ENCODE measurements at regions not wholly inside any gene's neighbourhood (a gene's known extent, or its start where the extent isn't known, plus 50 kb on each side); places are given as distances from the start of the nearest gene placed in this dataset.

DNA sequence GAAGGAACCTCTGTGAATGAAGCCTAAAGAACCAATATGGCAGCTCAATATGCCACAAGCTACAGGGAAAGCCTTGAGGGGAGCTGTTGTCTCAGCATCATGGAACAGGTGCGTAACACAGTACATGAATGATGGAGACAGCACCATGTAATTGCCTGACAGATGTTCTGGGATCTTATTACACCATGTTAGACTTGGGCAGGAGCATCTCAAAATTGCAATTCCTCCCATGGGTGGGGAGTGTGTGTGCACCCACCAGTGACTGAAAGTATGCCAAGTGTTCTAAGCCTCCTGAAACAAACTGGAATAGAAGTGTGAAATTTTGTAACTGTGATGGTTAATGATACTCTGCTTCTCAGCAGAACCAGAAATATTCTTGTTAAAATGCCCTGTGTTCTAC lies 151.0 kb upstream of the SRRM4 start:
- no peak overlapping the region for H3K27ac Mint-ChIP-seq
- H3K4me1 Mint-ChIP-seq: no peaks in the 10 kb centered on the region
- ATAC-seq (no peak), DNase-seq (no peak)
- no peaks in the 10 kb centered on the region for H3K9me3 Mint-ChIP-seq
- H3K4me3 Mint-ChIP-seq: no peak overlapping the region
- peaks cover 2% of the 10 kb centered on the region for H3K27me3 Mint-ChIP-seq
- H3K36me3 Mint-ChIP-seq (ENCODE audit: low read depth): no peaks in the 10 kb centered on the region

DNA sequence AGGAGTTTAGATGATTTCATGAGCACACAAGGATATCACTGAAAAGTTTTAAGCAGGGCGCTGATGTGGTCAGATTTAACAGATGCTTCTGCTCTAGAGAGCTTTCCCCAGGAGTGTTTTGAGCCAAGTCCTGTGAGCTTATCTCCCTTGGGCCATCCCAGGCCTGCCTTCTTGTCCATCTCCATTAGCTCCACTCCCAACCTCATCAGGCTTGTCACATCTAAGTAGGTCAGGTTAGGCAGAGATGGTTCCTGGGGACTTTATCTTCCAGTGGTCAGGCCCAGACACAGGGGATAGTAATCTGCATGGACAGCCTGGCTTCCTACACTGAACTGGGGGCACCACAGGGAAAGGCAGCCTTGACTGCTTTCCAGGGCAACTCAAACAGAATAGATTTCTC lies 145.4 kb upstream of the SRRM4 start:
- no peak for DNase-seq
- H3K4me1 Mint-ChIP-seq: no peaks in the 10 kb centered on the region
- H3K27ac Mint-ChIP-seq: no peak overlapping the region
- H3K9me3 Mint-ChIP-seq: no peaks in the 10 kb centered on the region
- ATAC-seq: no peak
- H3K27me3 Mint-ChIP-seq: peaks cover 2% of the 10 kb centered on the region
- no peak overlapping the region for H3K4me3 Mint-ChIP-seq
- no peaks in the 10 kb centered on the region for H3K36me3 Mint-ChIP-seq (ENCODE audit: low read depth)

DNA sequence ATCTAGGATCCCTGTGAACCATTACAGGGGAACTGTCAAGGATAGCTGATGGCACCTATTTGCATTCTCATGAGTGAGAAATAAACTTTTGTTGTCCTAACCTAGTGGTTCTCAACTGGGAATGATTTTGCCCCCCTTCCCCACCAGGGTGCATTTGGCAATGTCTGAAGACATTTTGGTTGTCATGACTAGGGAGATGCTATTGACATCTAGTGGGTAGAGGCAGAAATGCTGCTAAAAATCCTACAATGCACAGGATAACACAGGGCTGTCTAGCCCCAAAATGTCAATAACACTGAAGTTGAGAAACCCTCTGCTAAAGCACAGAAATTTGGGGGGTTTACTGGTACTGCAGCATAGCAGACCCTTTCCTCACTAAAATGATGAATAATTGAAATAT lies 140.9 kb upstream of the SRRM4 start:
- Mint-ChIP-seq H3K4me1 (no peaks in the 10 kb centered on the region), H3K9me3 (no peaks in the 10 kb centered on the region), H3K4me3 (no peak overlapping the region), H3K36me3 (ENCODE audit: low read depth) (no peaks in the 10 kb centered on the region), H3K27me3 (no peaks in the 10 kb centered on the region), H3K27ac (no peak overlapping the region)
- DNase-seq (no peak), ATAC-seq (no peak)

DNA sequence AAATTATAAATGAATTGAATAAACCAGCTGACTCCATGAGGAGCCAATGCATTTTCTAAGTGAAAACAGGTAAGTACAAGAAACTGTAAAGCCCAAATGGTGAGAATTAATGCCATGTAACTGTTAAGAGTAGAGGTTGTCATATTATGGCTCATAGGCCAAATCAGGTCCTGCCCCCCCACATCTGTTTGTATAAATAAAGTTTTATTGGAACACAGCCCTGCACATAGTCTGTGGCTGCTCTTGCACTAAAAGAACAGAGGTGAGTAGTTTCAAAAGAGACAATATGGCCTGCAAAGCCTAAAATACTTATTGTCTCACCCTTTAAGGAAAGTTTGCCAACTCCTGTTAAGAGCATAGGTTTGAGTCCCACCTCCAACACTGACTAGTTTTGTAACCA lies 140.5 kb upstream of the SRRM4 start:
- Mint-ChIP-seq H3K36me3 (ENCODE audit: low read depth) (no peaks in the 10 kb centered on the region), H3K4me1 (no peaks in the 10 kb centered on the region), H3K27ac (no peak overlapping the region), H3K27me3 (no peaks in the 10 kb centered on the region), H3K9me3 (no peaks in the 10 kb centered on the region), H3K4me3 (no peak overlapping the region)
- ATAC-seq: no peak
- no peak for DNase-seq

GRCh38 chr12:118841588-118841987 lies 139.8 kb upstream of the SRRM4 start:
- Mint-ChIP-seq H3K4me3 (no peak overlapping the region), H3K36me3 (ENCODE audit: low read depth) (no peaks in the 10 kb centered on the region)

GRCh38 chr12:118842866-118843265 lies 138.5 kb upstream of the SRRM4 start:
- ATAC-seq: no peak
- H3K27ac Mint-ChIP-seq: no peak overlapping the region
- H3K27me3 Mint-ChIP-seq: no peaks in the 10 kb centered on the region
- no peaks in the 10 kb centered on the region for H3K36me3 Mint-ChIP-seq (ENCODE audit: low read depth)
- no peaks in the 10 kb centered on the region for H3K4me1 Mint-ChIP-seq
- H3K9me3 Mint-ChIP-seq: no peaks in the 10 kb centered on the region
- no peak overlapping the region for H3K4me3 Mint-ChIP-seq
- DNase-seq: no peak

More at GRCh38 chr12:118841588-118841987, 139.8 kb upstream of the SRRM4 start:
- Mint-ChIP-seq H3K27ac (no peak overlapping the region), H3K27me3 (no peaks in the 10 kb centered on the region), H3K9me3 (no peaks in the 10 kb centered on the region), H3K4me1 (no peaks in the 10 kb centered on the region)
- DNase-seq: no peak
- ATAC-seq: no peak

DNA sequence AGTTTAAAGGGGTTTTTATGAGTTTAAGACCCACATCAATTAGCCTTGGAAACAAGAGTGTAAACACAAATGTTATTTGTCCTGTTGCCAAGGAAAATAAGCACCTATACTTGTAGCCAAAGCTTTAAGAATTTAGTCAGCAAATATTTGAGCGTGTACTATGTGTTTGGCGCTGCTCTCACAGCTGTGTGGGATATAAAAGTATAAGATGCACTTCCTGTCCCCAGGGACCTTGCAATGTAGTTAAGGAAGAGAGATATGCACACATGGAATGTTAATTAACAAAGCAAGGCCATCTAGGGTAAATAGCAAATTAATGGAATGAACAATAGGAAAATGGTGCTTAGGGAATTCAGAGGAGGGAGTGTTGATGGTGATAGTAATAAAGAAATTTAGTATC lies 134.9 kb upstream of the SRRM4 start:
- ATAC-seq: no peak
- no peak for DNase-seq
- no peaks in the 10 kb centered on the region for H3K27me3 Mint-ChIP-seq
- no peak overlapping the region for H3K4me3 Mint-ChIP-seq
- no peaks in the 10 kb centered on the region for H3K36me3 Mint-ChIP-seq (ENCODE audit: low read depth)
- H3K4me1 Mint-ChIP-seq: no peaks in the 10 kb centered on the region
- no peaks in the 10 kb centered on the region for H3K9me3 Mint-ChIP-seq
- no peak overlapping the region for H3K27ac Mint-ChIP-seq

- Mint-ChIP-seq H3K4me3 (no peak overlapping the region), H3K27me3 (no peaks in the 10 kb centered on the region), H3K36me3 (ENCODE audit: low read depth) (no peaks in the 10 kb centered on the region), H3K9me3 (no peaks in the 10 kb centered on the region), H3K27ac (no peak overlapping the region), H3K4me1 (no peaks in the 10 kb centered on the region)
- no peak for ATAC-seq
- DNase-seq: peak; percentile 13
Observed at GRCh38 chr12:118850244-118850825, 131.0 kb upstream of the SRRM4 start.

- no peaks in the 10 kb centered on the region for H3K4me1 Mint-ChIP-seq
- ATAC-seq: no peak
Observed at GRCh38 chr12:118851891-118852290, 129.4 kb upstream of the SRRM4 start.

GRCh38 chr12:118853634-118854033 lies 127.7 kb upstream of the SRRM4 start:
- DNase-seq: no peak
- no peaks in the 10 kb centered on the region for H3K36me3 Mint-ChIP-seq (ENCODE audit: low read depth)
- no peak overlapping the region for H3K27ac Mint-ChIP-seq
- H3K4me3 Mint-ChIP-seq: no peak overlapping the region
- no peaks in the 10 kb centered on the region for H3K27me3 Mint-ChIP-seq
- H3K4me1 Mint-ChIP-seq: no peaks in the 10 kb centered on the region
- no peak for ATAC-seq
- H3K9me3 Mint-ChIP-seq: no peaks in the 10 kb centered on the region

More at GRCh38 chr12:118851891-118852290, 129.4 kb upstream of the SRRM4 start:
- DNase-seq: no peak
- no peaks in the 10 kb centered on the region for H3K9me3 Mint-ChIP-seq
- no peaks in the 10 kb centered on the region for H3K36me3 Mint-ChIP-seq (ENCODE audit: low read depth)
- H3K27ac Mint-ChIP-seq: no peak overlapping the region
- H3K27me3 Mint-ChIP-seq: no peaks in the 10 kb centered on the region
- no peak overlapping the region for H3K4me3 Mint-ChIP-seq

- no peaks in the 10 kb centered on the region for H3K27me3 Mint-ChIP-seq
- no peaks in the 10 kb centered on the region for H3K4me1 Mint-ChIP-seq
- no peaks in the 10 kb centered on the region for H3K9me3 Mint-ChIP-seq
- H3K4me3 Mint-ChIP-seq: no peak overlapping the region
- DNase-seq (no peak), ATAC-seq (no peak)
- no peaks in the 10 kb centered on the region for H3K36me3 Mint-ChIP-seq (ENCODE audit: low read depth)
- H3K27ac Mint-ChIP-seq: no peak overlapping the region
Observed at GRCh38 chr12:118855858-118856257, 125.5 kb upstream of the SRRM4 start.

DNA sequence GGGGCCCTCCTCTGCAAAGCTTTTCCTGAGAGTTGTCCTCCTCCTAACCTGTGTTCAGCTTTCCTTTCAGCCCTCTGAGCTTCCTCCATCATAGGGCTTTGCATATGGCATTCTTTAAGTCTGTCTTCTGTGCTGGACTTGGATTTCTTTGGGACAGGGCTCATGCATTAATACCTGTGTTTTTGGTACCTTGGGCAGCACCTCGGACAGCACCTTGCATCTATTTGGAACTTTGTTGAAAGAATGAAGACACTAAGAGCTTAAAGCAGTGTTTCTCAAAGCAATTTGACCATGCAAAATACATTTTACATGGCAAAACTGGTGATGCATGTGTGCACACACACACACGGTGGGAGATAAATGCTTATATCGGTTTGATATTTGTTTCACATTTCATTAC lies 115.0 kb upstream of the SRRM4 start:
- H3K27me3 Mint-ChIP-seq: peaks cover 2% of the 10 kb centered on the region
- DNase-seq: no peak
- no peaks in the 10 kb centered on the region for H3K9me3 Mint-ChIP-seq
- H3K36me3 Mint-ChIP-seq (ENCODE audit: low read depth): no peaks in the 10 kb centered on the region
- H3K4me1 Mint-ChIP-seq: no peaks in the 10 kb centered on the region
- no peak overlapping the region for H3K4me3 Mint-ChIP-seq
- ATAC-seq: no peak
- no peak overlapping the region for H3K27ac Mint-ChIP-seq

DNA sequence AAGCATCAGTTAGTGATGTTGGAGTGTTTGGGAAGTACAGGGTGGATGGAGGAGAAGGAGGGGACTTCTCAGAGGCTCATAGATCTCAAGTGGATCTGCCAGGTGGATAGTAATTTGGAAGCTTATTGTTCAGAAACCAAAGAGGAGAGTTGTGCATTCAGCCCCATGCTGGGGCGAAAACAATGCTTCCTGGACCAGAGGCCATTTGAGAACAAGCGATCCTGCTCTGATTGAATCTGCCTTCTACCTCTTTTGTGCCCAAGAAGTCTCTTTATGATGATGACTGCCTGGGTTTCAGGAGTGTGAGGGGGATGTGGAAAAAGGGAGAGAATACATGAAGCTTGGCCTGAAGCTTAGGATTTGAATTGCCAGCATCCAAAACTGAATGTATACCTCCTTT lies 110.8 kb upstream of the SRRM4 start:
- H3K4me3 Mint-ChIP-seq: no peak overlapping the region
- no peak overlapping the region for H3K27ac Mint-ChIP-seq
- no peaks in the 10 kb centered on the region for H3K27me3 Mint-ChIP-seq

DNA sequence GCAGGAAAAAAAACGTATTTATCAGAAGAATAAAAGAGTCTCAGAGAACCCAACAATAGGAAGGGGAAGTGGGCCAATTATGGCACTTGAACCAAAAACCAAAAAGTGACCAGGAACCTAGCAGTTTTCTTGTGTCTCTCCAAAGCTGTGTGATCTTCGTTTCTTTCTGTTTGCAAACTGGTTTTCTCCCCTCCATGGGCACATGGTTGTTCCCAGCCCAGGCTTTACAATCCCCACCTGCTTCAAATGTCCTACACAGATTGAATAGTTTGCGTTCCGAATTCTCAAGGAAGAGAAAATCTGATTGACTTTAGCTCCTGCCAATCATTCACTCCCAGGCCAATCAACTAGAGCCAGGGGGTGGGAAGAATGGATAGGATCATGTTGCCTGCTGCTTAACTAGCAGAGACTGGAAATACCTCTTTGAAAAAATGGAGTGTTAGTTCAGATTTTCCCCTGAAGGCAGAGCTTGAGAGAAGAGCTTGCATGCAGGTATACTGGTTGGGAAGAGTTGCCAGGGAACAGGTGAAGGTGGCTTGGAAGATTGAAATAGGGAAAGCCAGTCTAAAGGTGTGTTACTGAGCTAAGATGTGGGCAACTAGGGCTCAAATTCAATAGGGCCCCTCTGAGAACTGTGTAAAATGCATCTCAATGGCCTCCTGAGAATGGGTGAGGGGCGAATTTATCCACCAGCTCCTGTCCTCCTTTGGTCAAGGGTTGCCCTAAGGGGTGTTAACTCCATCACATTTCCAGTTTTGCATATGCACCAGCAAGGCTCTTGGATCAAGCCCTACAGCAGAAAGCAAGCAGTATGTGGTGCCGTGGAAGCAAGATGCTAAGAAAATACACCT lies 106.4 kb upstream of the SRRM4 start:
- DNase-seq: no peak
- H3K4me3 Mint-ChIP-seq: no peak overlapping the region
- no peak overlapping the region for H3K27ac Mint-ChIP-seq
- H3K4me1 Mint-ChIP-seq: no peaks in the 10 kb centered on the region
- no peaks in the 10 kb centered on the region for H3K27me3 Mint-ChIP-seq
- no peaks in the 10 kb centered on the region for H3K9me3 Mint-ChIP-seq
- no peak for ATAC-seq
- no peaks in the 10 kb centered on the region for H3K36me3 Mint-ChIP-seq (ENCODE audit: low read depth)

More for the DNA sequence above, 110.8 kb upstream of the SRRM4 start:
- Mint-ChIP-seq H3K9me3 (no peaks in the 10 kb centered on the region), H3K4me1 (no peaks in the 10 kb centered on the region), H3K36me3 (ENCODE audit: low read depth) (no peaks in the 10 kb centered on the region)
- DNase-seq (no peak), ATAC-seq (no peak)

GRCh38 chr12:118880720-118881493 lies 100.4 kb upstream of the SRRM4 start:
- H3K4me1 Mint-ChIP-seq: no peaks in the 10 kb centered on the region
- H3K9me3 Mint-ChIP-seq: peaks cover 8% of the 10 kb centered on the region
- H3K27ac Mint-ChIP-seq: no peak overlapping the region
- no peak overlapping the region for H3K4me3 Mint-ChIP-seq
- ATAC-seq (no peak), DNase-seq (no peak)
- H3K36me3 Mint-ChIP-seq (ENCODE audit: low read depth): no peaks in the 10 kb centered on the region
- no peaks in the 10 kb centered on the region for H3K27me3 Mint-ChIP-seq

Data from activated naive CD8-positive, alpha-beta T cell treated with anti-CD3 and anti-CD28 coated beads, Interleukin-2, amount 50 U/mL, for 24 hours (primary cell).